HL-60/S4 treated with retinoic acid at 250 ng/mL for 4 days and 3 days (cell line): ENCODE measurements at regions not wholly inside any gene's neighbourhood (a gene's known extent, or its start where the extent isn't known, plus 50 kb on each side); places are given as distances from the start of the nearest gene placed in this dataset.

Source experiments
- in situ Hi-C: fragments of 300-500 bp; cut with MboI; formaldehyde crosslinking; loops from 2 replicates; pipeline ENCODE4 v1.7.0; 2022; ENCODE audit warnings: low sequenced_read_pairs

DNA sequence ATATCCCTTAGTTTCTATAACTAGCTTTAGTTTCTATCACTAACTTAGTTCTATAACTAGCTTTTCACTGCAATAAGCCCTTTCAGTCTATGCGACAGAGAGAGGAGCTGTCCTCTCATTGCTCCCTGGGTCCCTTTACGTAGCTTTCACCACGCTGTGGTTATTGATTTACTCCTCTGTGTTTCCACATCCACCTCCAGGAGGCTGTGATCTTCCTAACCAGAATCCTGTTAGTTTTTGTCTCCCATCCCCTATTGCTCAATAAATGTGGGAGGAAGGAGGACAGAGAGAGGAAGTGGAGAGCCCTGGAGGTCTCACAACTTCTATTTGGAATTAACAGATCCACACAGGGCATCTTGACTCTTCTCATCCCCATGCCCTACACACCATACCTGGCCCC is 1036.1 kb downstream of the MCTP2 start:
- in situ Hi-C loops, result loop anchor here (10.0 to 25.0 kb wide), 3 partner anchors 1077 to 1970 kb away; no protein-coding TSS in a partner anchor

DNA sequence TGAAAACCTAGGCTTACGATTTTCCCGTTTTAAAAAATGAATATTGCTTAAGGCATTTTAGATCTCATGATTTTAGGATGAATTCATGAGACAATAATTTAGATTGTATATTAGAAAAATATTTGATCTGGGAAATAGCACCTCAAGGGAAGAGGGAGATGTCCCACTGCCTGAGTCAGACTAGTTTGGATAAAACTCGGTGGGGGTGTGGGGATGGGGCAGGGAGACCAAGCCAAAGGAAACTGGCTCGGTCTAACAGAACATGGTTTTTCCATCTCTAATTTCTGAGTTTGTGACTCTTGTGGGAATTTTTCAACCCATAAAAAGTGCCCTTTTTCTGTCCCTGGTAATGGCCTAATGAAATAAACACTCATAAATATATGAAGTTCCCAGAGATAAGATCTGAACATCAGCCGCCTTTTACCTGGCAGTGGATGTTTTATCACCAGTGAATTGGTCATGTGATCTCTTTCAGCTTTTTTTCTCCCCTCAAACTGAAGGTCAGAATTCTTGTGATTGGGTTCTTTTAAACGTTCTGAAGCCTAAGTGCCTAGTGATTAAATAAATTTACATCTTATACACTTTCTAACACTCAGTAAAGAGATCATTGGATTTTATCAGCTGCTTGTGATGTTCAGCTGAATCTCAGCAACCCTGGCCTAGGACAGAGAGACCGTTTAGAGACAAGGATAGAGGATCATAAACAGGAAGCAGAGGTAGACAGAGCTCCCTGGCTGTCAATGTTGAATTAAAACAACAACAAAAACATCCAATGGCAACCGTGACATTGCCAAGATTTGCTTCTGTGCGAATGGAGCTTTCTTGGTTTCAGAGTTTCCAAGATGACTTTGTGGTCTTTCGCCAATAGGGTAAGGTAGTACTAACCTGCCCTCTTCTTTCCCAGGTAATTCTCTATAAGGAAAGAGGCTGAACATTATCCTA is 1038.2 kb downstream of the MCTP2 start:
- in situ Hi-C loops, result loop anchor here (10.0 to 25.0 kb wide), 3 partner anchors 1075 to 1968 kb away; no protein-coding TSS in a partner anchor

DNA sequence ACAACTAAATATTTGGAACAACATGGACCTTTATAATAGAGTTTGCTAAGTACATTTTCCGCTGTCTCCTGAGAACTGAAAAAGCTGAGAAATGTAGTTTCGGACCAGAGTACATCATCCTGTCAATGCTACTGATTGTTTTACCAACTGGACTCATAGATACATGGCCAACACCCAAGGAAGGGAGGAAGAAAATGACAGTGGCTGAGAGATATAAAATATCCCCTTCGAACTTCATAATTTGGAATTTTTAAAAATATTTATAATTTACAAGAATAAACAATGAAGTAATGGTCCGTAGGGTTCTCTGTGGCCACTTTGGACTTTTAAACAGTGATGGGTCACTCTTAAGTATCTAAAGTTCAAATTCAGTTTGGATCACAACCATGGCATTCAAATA is 1042.7 kb downstream of the MCTP2 start:
- in situ Hi-C loops, result loop anchor here (25.0 kb wide), 2 partner anchors 1613 to 1963 kb away; no protein-coding TSS in a partner anchor

- in situ Hi-C loops, result no loop called here
Observed at GRCh38 chr15:95277266-95277665, 1045.9 kb downstream of the MCTP2 start.

GRCh38 chr15:95278532-95279245 is 1047.3 kb downstream of the MCTP2 start:
- in situ Hi-C loops, result no loop called here

GRCh38 chr15:95279277-95280019 is 1048.1 kb downstream of the MCTP2 start:
- in situ Hi-C loops, result no loop called here

DNA sequence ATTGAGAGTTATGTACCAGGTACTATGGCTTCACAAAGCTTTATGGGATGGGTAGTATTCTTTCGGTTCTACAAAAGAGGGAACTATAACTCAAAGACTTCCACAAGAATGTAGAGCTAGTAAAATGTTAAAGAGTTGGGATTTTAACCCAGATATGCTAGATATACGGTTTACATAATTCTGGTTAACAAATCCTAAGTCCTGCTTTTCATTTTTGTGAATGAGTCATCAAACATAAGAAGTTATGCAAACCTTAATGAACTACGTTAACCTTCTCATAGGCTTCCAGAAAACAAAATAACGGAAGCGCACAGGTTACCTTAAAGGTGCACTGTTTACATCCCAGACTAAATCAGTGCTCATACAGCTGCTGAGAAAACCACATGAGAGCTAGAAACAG is 1049.3 kb downstream of the MCTP2 start:
- in situ Hi-C loops, result no loop called here

GRCh38 chr15:95281470-95281869 is 1049.0 kb upstream of the NR2F2 start:
- in situ Hi-C loops, result no loop called here

DNA sequence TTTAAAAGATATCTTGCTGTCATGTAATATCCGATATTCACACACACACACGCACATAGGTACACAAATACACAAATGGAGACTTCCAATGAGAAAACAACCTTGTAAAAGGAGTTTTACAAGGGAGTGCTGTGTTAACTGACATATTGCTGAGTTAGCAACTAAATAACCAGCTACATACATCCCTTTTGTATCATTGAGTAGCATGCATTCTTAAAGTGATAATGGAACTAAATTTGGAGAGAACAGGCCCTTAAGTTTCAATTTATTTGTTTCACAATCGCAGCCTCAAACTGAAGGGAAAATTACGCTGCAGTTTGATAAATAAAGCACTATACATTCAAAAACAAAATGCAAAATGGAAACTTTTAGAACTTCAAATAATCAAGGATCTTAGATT is 1046.0 kb upstream of the NR2F2 start:
- in situ Hi-C loops, result no loop called here

GRCh38 chr15:95284933-95285421 is 1045.5 kb upstream of the NR2F2 start:
- in situ Hi-C loops, result no loop called here

DNA sequence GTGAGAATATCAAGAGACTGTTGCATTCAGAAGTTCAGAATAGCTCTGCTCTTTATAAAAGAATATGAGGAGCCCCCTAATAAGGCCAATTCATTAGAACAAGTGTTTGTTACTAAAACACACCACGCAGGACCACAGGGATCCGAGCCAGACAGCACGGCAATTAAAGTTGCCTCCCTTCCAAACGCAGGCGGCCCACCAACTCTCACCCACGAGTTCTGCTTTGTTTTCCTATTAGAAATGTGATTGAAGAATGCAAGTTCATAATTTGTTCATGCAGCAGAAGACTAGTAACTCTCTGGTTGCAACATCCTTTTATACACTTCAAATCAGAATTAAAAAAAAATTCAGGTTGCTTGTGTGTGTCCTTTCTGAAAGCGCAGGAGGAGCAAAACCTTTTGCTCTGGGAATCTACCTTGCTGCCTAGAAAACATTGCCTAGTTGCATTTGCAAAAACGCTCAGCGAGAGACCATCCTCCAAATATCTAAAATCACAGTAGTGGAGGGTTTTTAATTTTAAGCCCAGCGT is 1044.1 kb upstream of the NR2F2 start:
- in situ Hi-C loops, result no loop called here

- in situ Hi-C loops, result no loop called here
Observed at GRCh38 chr15:95287720-95288103, 1042.8 kb upstream of the NR2F2 start.

DNA sequence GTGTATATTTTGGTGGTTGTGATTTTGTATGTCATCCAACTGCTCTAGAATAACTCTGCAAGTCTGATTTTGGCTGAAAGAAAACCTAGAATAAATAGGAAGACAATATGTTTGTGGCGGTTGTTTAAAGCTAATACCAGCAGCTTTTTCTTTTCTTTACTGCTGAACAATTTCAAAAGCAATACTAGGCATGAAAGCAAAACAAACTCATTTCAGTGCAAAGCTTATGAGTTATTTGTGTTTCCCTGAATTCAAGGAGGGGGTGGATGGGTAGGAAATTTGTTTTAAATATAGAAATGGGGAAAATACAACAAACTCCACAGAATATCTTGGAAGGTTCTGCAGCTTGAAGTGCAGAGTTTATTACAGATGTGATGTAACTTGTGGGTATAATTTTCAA is 1041.9 kb upstream of the NR2F2 start:
- in situ Hi-C loops, result no loop called here

GRCh38 chr15:95290176-95290974 is 1040.1 kb upstream of the NR2F2 start:
- in situ Hi-C loops, result no loop called here

- in situ Hi-C loops, result no loop called here
Observed at GRCh38 chr15:95291898-95292472, 1038.5 kb upstream of the NR2F2 start.

- in situ Hi-C loops, result no loop called here
Observed at GRCh38 chr15:95292785-95293450, 1037.6 kb upstream of the NR2F2 start.

DNA sequence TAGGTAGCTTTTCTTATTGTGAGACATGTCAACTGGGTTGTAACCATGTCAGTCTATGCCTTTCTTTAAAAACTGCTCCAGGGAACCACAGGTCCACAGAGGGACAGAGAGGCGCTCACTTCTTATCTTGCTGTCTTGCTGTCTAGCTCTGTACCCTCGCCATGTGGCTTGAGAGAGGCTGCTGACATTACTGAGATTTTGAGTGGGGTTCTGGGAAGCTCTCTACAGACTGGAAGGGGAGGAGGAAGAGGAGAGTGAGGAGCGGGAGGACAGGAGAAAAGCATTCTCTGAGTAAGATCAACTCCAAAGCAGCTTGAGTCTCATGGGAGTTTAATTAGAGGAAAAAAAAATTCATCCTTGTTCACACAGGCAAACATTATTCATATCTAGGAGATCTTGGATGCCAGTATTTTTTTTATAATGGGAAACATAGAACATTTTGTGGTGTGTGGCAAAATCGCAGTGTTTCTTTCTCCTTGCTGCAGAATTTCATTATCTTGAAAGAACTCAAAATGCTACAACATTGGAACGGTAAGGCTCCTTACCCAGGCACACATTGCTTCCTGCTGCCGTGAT is 1037.0 kb upstream of the NR2F2 start:
- in situ Hi-C loops, result no loop called here

DNA sequence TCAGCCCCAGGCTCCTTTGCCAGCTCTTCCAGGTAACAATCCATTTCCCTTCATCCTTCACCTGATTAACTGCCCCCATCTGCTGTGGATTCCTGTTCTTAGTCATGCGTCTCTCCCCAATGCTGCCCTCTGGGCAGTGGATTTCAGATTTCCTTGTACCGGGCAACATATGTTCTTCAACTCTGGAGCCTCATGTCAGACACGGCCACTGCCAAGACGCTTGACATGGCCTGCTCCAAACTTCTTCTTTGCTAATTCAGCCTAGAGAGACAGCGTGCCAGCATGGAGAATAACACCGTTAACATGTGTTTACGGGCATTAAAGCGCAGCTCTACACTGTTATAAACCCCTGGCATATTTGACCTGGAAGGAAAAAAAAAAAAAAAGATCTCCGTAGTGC is 1035.1 kb upstream of the NR2F2 start:
- in situ Hi-C loops, result no loop called here
